ENCODE measurements at regions not wholly inside any gene's neighbourhood (a gene's known extent, or its start where the extent isn't known, plus 50 kb on each side); places are given as distances from the start of the nearest gene placed in this dataset.

- no peak overlapping the region for H3K4ac ChIP-seq (ENCODE audit: low read depth, low read length)
- H4K8ac ChIP-seq (replicated peaks; ENCODE audit: insufficient read length, low read depth, low read length), result no peak overlapping the region
- no peak overlapping the region for H2BK120ac ChIP-seq (ENCODE audit: low read depth, low read length, poor library complexity, severe bottlenecking)
- no peaks in the 10 kb centered on the region for H4K20me1 ChIP-seq (ENCODE audit: control insufficient read depth, insufficient read depth, insufficient read length)
- no peak overlapping the region for H3K9ac ChIP-seq (ENCODE audit: extremely low read depth, insufficient read length, low read length)
- H2AK5ac ChIP-seq (ENCODE audit: insufficient read length, low read length), result no peak overlapping the region
- H3K79me1 ChIP-seq (ENCODE audit: insufficient read depth, low read depth, low read length, poor library complexity, severe bottlenecking), result no peaks in the 10 kb centered on the region
- Mint-ChIP-seq H3K27ac (no peak overlapping the region), H3K4me1 (peaks cover 13 to 19% of the 10 kb centered on the region in 2 experiments), H3K36me3 (ENCODE audit: insufficient read depth in 1 of 3, low read depth in 3 of 3) (no peaks in the 10 kb centered on the region), H3K4me3 (no peak overlapping the region), H3K27me3 (ENCODE audit: low read depth) (no peaks in the 10 kb centered on the region; the same call in 1 of the 2 replicates), H3K9me3 (peaks cover 0 to 3% of the 10 kb centered on the region in 2 experiments; a peak in 2 of 5 replicates)
- DNase-seq, result no peak
- no peak overlapping the region for H2BK12ac ChIP-seq (ENCODE audit: insufficient read length, low read depth, low read length)
- H4K5ac ChIP-seq (ENCODE audit: insufficient read length, low read depth, low read length), result no peak overlapping the region
- no peak overlapping the region for H3T11ph ChIP-seq (ENCODE audit: low read length)
- TF ChIP-seq CTCF (conservative IDR thresholded peaks at IDR 0.05), result no peak
- no peak overlapping the region for H2AFZ ChIP-seq (ENCODE audit: low read length)
- no peak overlapping the region for H3K23ac ChIP-seq (ENCODE audit: insufficient read length, low read depth, low read length)
- H3K27me3 ChIP-seq (ENCODE audit: insufficient read depth, low read length), result no peaks in the 10 kb centered on the region
- H3K4me1 ChIP-seq (ENCODE audit: insufficient read depth, low read length), result peaks cover 4% of the 10 kb centered on the region; the same call in 1 of the 2 replicates
- no peaks in the 10 kb centered on the region for H3K9me3 ChIP-seq (ENCODE audit: control insufficient read depth, low read depth, low read length)
- no peak overlapping the region for H3K56ac ChIP-seq (ENCODE audit: insufficient read length, low read depth, low read length)
- H2BK5ac ChIP-seq (ENCODE audit: insufficient read length, low read length), result no peak overlapping the region
- no peak overlapping the region for H3K4me2 ChIP-seq (ENCODE audit: insufficient read depth, insufficient read length, low read length)
- no CpG with 5 or more reads among the region's 6 CpGs for WGBS (ENCODE audit: extremely low coverage, insufficient read length, low lambda C conversion rate)
- no peaks in the 10 kb centered on the region for H3K23me2 ChIP-seq (ENCODE audit: insufficient read length, low read depth, low read length, poor library complexity, severe bottlenecking)
- H3K14ac ChIP-seq (ENCODE audit: insufficient read depth, low read length), result no peak overlapping the region
- no peak overlapping the region for H3K18ac ChIP-seq (ENCODE audit: insufficient read length, low read depth, low read length)
- no peak overlapping the region for H2BK20ac ChIP-seq (ENCODE audit: low read depth, low read length, poor library complexity, severe bottlenecking)
- H2BK15ac ChIP-seq (ENCODE audit: low read depth, low read length), result no peak overlapping the region
- no peaks in the 10 kb centered on the region for H3K79me2 ChIP-seq (ENCODE audit: insufficient read depth, low read length)
- H3K27ac ChIP-seq (ENCODE audit: insufficient read length, low read depth, low read length), result no peak overlapping the region
- H4K91ac ChIP-seq (ENCODE audit: insufficient read length, low read depth, low read length), result no peak overlapping the region
These were observed 215.3 kb upstream of the FSHR start for GRCh38 chr2:49369650-49370049.
